Endothelial cell of umbilical vein (primary cell): ENCODE measurements at regions not wholly inside any gene's neighbourhood (a gene's known extent, or its start where the extent isn't known, plus 50 kb on each side); places are given as distances from the start of the nearest gene placed in this dataset.

Experiments
- BruUV-seq: library from RNA; stranded (reverse); fragments of 400-500 nt; replicated peaks from 2 replicates; lab custom pipeline; 2021; lab: Mats Ljungman, UMichigan
- CTCF ChIA-PET: fragments of 300-600, 350-600 bp; sonication (Branson Sonifier 250); formaldehyde crosslinking; loops from one replicate; lab custom pipeline; 2021; ENCODE audit warnings: antibody characterized with exemption, inconsistent platforms; lab: Charles Lee
- POLR2A ChIA-PET: fragments of 300-600, 350-600 bp; sonication (Branson Sonifier 250); formaldehyde crosslinking; loops from one replicate; lab custom pipeline; 2021; ENCODE audit warnings: antibody characterized with exemption, inconsistent platforms; lab: Charles Lee
- DNase-seq: peaks from one replicate; pipeline ENCODE4 v3.0.0-alpha.2; 2011; ENCODE audit warnings: low read depth, low spot score
- FAIRE-seq: peaks from 2 replicates; lab custom pipeline; 2011; peaks lifted over from hg19 to GRCh38; lab: Jason Lieb, UNC
- H2AFZ ChIP-seq: 2 replicates; pipeline ENCODE4 v1.6.0; 2012; ENCODE audit warnings: low read depth, low read length, control low read depth, inconsistent platforms
- H3K27ac ChIP-seq: 2 replicates; pipeline ENCODE4 v1.5.1; 2011; ENCODE audit warnings: low read depth, mild to moderate bottlenecking, control low read depth, low read length, moderate library complexity; ENCODE audit not compliant: insufficient read depth
- H3K27me3 ChIP-seq, 2 experiments: 2 replicates each; pipeline versions ENCODE4 v1.6.0 to v1.6.1; 2011; ENCODE audit warnings: low read length in 2 of 2, mixed read lengths in 1 of 2; ENCODE audit not compliant: control insufficient read depth in 2 of 2, insufficient read depth in 2 of 2
- H3K36me3 ChIP-seq, 2 experiments: 2 replicates in 1 of 2; 3 replicates in 1 of 2; pipeline ENCODE4 v1.5.1; 2011; ENCODE audit warnings: low read length in 2 of 2, mild to moderate bottlenecking in 1 of 2, moderate library complexity in 1 of 2; ENCODE audit not compliant: control insufficient read depth in 2 of 2, insufficient read depth in 2 of 2; ENCODE audit errors: extremely low read depth in 1 of 2
- H3K4me1 ChIP-seq: 3 replicates; pipeline ENCODE4 v1.5.1; 2011; ENCODE audit warnings: mild to moderate bottlenecking, low read length; ENCODE audit not compliant: control insufficient read depth, insufficient read depth; ENCODE audit errors: extremely low read depth
- H3K4me2 ChIP-seq: 2 replicates; pipeline ENCODE4 v1.6.1; 2011; ENCODE audit warnings: low read length, control low read depth, mixed read lengths; ENCODE audit not compliant: insufficient read depth
- H3K4me3 ChIP-seq, 3 experiments: fragments of 200-600 bp in 1 of 3; sonication (generic), shearing (Covaris generic) in 1 of 3; replicated peaks in 1 of 3; 2 replicates each; pipeline ENCODE4 v1.5.1; 2011 to 2016; ENCODE audit warnings: control low read depth in 3 of 3, low read length in 3 of 3, mild to moderate bottlenecking in 2 of 3, inconsistent platforms in 1 of 3, low read depth in 1 of 3, moderate library complexity in 1 of 3; ENCODE audit not compliant: insufficient read depth in 1 of 3
- H3K79me2 ChIP-seq: 2 replicates; pipeline ENCODE4 v1.6.0; 2012; ENCODE audit warnings: low read length, inconsistent platforms; ENCODE audit not compliant: control insufficient read depth, insufficient read depth
- H3K9ac ChIP-seq: replicated peaks from 2 replicates; pipeline ENCODE3; 2011; ENCODE audit warnings: low read length, control low read depth; ENCODE audit not compliant: insufficient read depth; ENCODE audit errors: extremely low read depth
- H3K9me1 ChIP-seq: replicated peaks from 3 replicates; pipeline ENCODE4 v1.6.0; 2011; ENCODE audit warnings: mild to moderate bottlenecking, low read length; ENCODE audit not compliant: control insufficient read depth, insufficient read depth; ENCODE audit errors: extremely low read depth
- H3K9me3 ChIP-seq: replicated peaks from 2 replicates; pipeline ENCODE4 v1.5.1; 2012; ENCODE audit warnings: low read length, inconsistent platforms; ENCODE audit not compliant: control insufficient read depth, insufficient read depth
- H4K20me1 ChIP-seq: replicated peaks from 2 replicates; pipeline ENCODE3; 2011; ENCODE audit warnings: mild to moderate bottlenecking, low read length; ENCODE audit not compliant: control insufficient read depth, insufficient read depth; ENCODE audit errors: extremely low read depth
- EZH2 ChIP-seq: IDR thresholded peaks from 2 replicates; pipeline ENCODE4 v1.6.1; 2012; ENCODE audit warnings: borderline replicate concordance, low read depth, mild to moderate bottlenecking, moderate library complexity, low read length, inconsistent platforms; ENCODE audit not compliant: severe bottlenecking
- POLR2AphosphoS5 ChIP-seq: IDR thresholded peaks from 2 replicates; pipeline ENCODE4 v1.6.1; 2012; ENCODE audit warnings: low read depth, mild to moderate bottlenecking, control low read depth, low read length, moderate library complexity; ENCODE audit not compliant: insufficient read depth
- dilution Hi-C: fragments of 300-500 bp; cut with MboI; formaldehyde crosslinking; loops from one replicate; pipeline ENCODE4 v1.15.0; 2019; ENCODE audit warnings: low sequenced_read_pairs; ENCODE audit not compliant: extremely low pct_ligation_motif_present
- intact Hi-C: fragments of 100-400 bp; cut with micrococcal nuclease; formaldehyde crosslinking; loops from one replicate; pipeline ENCODE4 v1.10.0; 2022

DNA sequence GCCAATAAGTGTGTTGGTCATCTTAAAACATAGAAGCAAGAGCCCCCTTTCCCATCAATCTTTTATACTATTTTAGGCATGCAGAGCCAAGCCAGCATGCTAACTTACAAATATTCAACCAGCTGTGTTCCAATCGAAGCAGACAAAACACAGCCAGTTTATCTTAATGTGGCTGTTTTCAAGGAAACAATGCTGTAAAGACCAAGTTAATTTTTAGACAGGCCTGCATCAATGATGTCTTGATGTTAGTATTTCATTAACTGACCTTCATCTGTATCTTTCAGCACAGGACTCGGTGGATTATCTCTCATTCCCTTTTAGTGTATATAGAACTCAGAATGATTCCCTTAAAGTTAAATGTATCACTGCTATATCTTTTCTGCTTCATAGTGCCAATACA lies 262.0 kb upstream of the ZWINT start:
- H3K27me3 ChIP-seq, result no peaks in the 10 kb centered on the region
- no TSS peak for BruUV-seq
- TF ChIP-seq POLR2AphosphoS5, result no peak
- no peak overlapping the region for H3K4me2 ChIP-seq
- peaks cover 10% of the 10 kb centered on the region for H3K9me3 ChIP-seq
- intact Hi-C loops (no loop called here), dilution Hi-C loops (no loop called here)
- H3K4me1 ChIP-seq, result no peaks in the 10 kb centered on the region
- CTCF ChIA-PET, result no interaction called here
- H4K20me1 ChIP-seq, result no peaks in the 10 kb centered on the region
- DNase-seq (no peak), FAIRE-seq (no peak)
- POLR2A ChIA-PET, result no interaction called here
- H3K9ac ChIP-seq, result no peak overlapping the region
- H3K4me3 ChIP-seq, result no peak overlapping the region
- H3K79me2 ChIP-seq, result no peaks in the 10 kb centered on the region
- no peaks in the 10 kb centered on the region for H3K36me3 ChIP-seq
- no peak overlapping the region for H3K27ac ChIP-seq
- H3K9me1 ChIP-seq, result no peaks in the 10 kb centered on the region
- H2AFZ ChIP-seq, result no peak overlapping the region

DNA sequence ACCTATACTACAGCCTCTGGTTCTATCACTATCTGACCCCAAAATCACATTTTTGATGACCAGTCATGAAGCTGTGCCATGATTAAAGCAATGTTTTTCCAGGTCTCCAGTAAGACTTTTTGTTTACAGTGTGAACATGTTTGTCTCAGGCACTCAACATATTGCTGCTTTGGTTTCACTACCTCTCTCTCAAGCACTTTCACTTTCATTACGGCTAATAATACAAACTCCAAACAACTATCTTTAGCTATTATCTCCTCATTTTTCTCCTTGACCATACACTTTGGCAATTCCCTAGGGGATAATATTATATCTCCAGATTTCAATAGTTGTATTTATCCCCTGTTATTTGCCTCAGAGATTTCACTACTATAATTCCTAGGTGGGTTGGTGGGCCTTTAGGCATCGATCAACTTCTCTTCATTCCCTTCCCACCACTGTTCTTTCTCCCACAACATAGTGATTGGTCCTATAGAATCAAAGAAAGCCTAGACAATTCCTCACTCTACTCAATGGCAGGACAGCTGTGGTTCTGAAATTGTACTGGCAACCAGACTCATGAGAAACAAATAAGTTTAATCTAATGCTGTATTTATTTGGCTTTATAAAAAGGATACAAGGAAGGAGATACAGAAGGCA lies 261.4 kb upstream of the ZWINT start:
- FAIRE-seq (no peak), DNase-seq (no peak)
- H3K79me2 ChIP-seq, result no peaks in the 10 kb centered on the region
- dilution Hi-C loops (no loop called here), intact Hi-C loops (no loop called here)
- H3K4me3 ChIP-seq, result no peak overlapping the region
- TF ChIP-seq EZH2, result no peak
- BruUV-seq, result no TSS peak
- no peak overlapping the region for H3K9ac ChIP-seq
- no peak overlapping the region for H3K4me2 ChIP-seq
- ChIA-PET CTCF (no interaction called here), POLR2A (no interaction called here)
- H2AFZ ChIP-seq, result no peak overlapping the region
- H4K20me1 ChIP-seq, result no peaks in the 10 kb centered on the region
- H3K4me1 ChIP-seq, result no peaks in the 10 kb centered on the region
- H3K27me3 ChIP-seq, result no peaks in the 10 kb centered on the region
- no peaks in the 10 kb centered on the region for H3K36me3 ChIP-seq
- no peaks in the 10 kb centered on the region for H3K9me1 ChIP-seq
- H3K9me3 ChIP-seq, result peaks cover 10% of the 10 kb centered on the region
- H3K27ac ChIP-seq, result no peak overlapping the region
